BE2C (cell line): ENCODE measurements at regions not wholly inside any gene's neighbourhood (a gene's known extent, or its start where the extent isn't known, plus 50 kb on each side); places are given as distances from the start of the nearest gene placed in this dataset.

Experiments used
- DNase-seq: peaks from one replicate; pipeline ENCODE4 v3.0.0-alpha.2; 2020
- H3K27me3 ChIP-seq: fragments of 250-450 bp; sonication (Bioruptor Pico); 2 replicates; pipeline ENCODE4 v1.5.1; 2020; ENCODE audit warnings: mild to moderate bottlenecking
- H3K36me3 ChIP-seq: fragments of 250-450 bp; sonication (Bioruptor Pico); 2 replicates; pipeline ENCODE4 v1.5.1; 2020; ENCODE audit warnings: mild to moderate bottlenecking
- H3K4me1 ChIP-seq: fragments of 250-450 bp; sonication (Bioruptor Pico); 2 replicates; pipeline ENCODE4 v1.5.1; 2020
- H3K4me3 ChIP-seq: 2 replicates; pipeline ENCODE4 v1.5.1; 2011; ENCODE audit warnings: low read depth, low read length
- H3K9me3 ChIP-seq: fragments of 250-450 bp; sonication (Bioruptor Pico); 2 replicates; pipeline ENCODE4 v1.5.1; 2020
- TF ChIP-seq, protein P1 (sequence below): IDR thresholded peaks from 2 replicates; pipeline ENCODE4 v1.5.1; 2012; ENCODE audit warnings: mild to moderate bottlenecking, low read depth, low read length

DNA sequence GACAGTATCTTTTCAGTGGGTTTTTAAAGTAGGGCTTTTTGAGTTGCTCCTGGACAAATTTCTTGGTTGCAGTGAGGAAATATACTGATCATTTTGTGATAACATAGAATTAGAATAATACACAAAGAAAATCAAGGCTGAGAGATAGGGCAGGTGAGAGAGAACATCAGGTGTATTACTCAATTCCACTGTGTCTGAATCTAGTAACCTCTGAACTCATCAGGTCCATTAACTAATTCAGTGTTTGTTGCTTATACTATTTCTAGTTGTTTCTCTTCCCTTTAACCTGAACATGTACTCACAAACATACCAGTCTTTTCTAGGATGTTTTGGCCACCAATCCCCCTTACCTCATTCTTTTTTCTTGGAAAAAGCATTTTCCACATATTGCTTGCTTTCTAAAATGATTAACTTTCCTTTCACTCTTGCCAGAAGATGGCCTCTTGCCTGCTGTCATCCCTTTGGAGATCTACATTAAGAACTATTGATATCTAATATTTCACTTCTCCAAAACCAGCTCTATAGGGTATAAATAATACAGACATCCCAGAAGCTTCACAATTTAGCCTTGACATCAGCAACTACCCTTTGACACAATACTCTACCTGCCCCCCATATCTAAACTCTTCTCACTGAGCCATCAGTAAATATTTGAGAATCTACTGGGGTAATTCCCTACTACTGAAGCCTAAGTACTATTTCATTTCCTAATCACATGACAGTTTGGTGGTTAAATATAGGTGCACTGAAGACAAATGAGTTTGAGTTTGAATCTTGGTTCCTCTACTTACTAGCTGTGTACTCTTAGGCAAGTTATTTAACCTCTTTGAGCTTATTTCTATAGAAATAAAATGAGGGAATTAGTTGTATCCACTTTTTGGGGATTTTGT lies 470.8 kb upstream of the IGFBP7 start:
- TF ChIP-seq, protein P1, sequence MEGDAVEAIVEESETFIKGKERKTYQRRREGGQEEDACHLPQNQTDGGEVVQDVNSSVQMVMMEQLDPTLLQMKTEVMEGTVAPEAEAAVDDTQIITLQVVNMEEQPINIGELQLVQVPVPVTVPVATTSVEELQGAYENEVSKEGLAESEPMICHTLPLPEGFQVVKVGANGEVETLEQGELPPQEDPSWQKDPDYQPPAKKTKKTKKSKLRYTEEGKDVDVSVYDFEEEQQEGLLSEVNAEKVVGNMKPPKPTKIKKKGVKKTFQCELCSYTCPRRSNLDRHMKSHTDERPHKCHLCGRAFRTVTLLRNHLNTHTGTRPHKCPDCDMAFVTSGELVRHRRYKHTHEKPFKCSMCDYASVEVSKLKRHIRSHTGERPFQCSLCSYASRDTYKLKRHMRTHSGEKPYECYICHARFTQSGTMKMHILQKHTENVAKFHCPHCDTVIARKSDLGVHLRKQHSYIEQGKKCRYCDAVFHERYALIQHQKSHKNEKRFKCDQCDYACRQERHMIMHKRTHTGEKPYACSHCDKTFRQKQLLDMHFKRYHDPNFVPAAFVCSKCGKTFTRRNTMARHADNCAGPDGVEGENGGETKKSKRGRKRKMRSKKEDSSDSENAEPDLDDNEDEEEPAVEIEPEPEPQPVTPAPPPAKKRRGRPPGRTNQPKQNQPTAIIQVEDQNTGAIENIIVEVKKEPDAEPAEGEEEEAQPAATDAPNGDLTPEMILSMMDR, result no peak
- no peak for DNase-seq
- no peaks in the 10 kb centered on the region for H3K27me3 ChIP-seq
- no peaks in the 10 kb centered on the region for H3K36me3 ChIP-seq
- no peak overlapping the region for H3K4me3 ChIP-seq
- H3K9me3 ChIP-seq, result no peaks in the 10 kb centered on the region
- H3K4me1 ChIP-seq, result no peaks in the 10 kb centered on the region

- no peaks in the 10 kb centered on the region for H3K27me3 ChIP-seq
- TF ChIP-seq, protein P1, result no peak
- no peak for DNase-seq
- H3K36me3 ChIP-seq, result no peaks in the 10 kb centered on the region
- no peak overlapping the region for H3K4me3 ChIP-seq
- H3K4me1 ChIP-seq, result no peaks in the 10 kb centered on the region
- no peaks in the 10 kb centered on the region for H3K9me3 ChIP-seq
Observed at GRCh38 chr4:57575426-57575825, 465.2 kb upstream of the IGFBP7 start.

DNA sequence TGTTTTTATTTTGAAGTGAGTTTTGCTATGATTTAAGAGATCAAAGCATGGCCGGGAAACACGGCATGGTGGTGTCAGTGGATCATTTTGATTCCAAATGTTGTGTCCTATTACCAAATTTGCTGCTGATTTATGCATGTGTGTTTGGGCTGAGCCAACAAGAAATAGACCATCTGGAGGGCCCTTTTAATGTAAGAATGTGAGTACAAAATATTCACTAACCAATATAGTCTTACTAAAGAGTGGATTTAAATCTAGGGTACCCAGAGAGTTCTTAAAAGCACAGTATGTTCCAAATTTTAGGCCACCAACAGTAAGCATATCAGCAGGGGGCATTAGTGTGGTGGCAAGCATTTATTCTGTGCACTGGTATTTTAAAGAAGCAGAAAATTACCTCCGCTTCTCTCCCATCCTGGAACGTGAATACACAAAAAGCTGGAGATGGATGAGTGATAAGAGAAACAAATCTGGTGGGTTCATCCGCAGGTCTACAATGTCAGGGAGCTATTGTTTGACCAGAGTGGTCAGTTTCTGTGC lies 444.4 kb upstream of the IGFBP7 start:
- Histone ChIP-seq H3K4me3 (no peak overlapping the region), H3K4me1 (no peaks in the 10 kb centered on the region), H3K36me3 (no peaks in the 10 kb centered on the region), H3K9me3 (no peaks in the 10 kb centered on the region), H3K27me3 (no peaks in the 10 kb centered on the region)
- DNase-seq, result no peak
- TF ChIP-seq, protein P1, result no peak

- Histone ChIP-seq H3K4me1 (no peaks in the 10 kb centered on the region), H3K9me3 (no peaks in the 10 kb centered on the region), H3K4me3 (no peak overlapping the region), H3K36me3 (no peaks in the 10 kb centered on the region), H3K27me3 (no peaks in the 10 kb centered on the region)
- DNase-seq, result no peak
- TF ChIP-seq, protein P1, result no peak
Observed at GRCh38 chr4:57553728-57554127, 443.5 kb upstream of the IGFBP7 start.

- Histone ChIP-seq H3K4me3 (no peak overlapping the region), H3K27me3 (no peaks in the 10 kb centered on the region), H3K4me1 (no peaks in the 10 kb centered on the region), H3K9me3 (no peaks in the 10 kb centered on the region), H3K36me3 (no peaks in the 10 kb centered on the region)
- TF ChIP-seq, protein P1, result no peak
- DNase-seq, result no peak
Observed at GRCh38 chr4:57550198-57550597, 440.0 kb upstream of the IGFBP7 start.

DNA sequence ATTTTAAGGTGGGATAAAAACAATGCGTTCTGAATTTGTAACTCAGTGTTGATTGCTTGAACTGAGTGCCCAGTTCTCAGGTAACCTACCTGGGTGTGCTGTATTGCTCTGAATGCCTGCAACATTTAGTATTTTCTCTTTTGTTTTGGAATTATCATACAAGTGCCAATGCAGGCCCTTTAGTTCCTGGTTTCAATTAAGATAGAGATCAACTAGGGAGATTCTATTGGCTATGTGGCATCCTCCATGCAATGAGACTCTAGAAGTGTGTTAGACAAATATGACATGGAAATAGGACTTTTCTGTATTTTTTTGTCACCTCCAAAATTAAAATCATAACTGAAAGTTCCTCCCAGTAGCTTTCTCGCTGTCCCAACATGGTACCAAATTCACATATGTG lies 438.7 kb upstream of the IGFBP7 start:
- TF ChIP-seq, protein P1, result no peak
- no peaks in the 10 kb centered on the region for H3K9me3 ChIP-seq
- DNase-seq, result no peak
- H3K27me3 ChIP-seq, result no peaks in the 10 kb centered on the region
- H3K36me3 ChIP-seq, result no peaks in the 10 kb centered on the region
- H3K4me1 ChIP-seq, result no peaks in the 10 kb centered on the region
- no peak overlapping the region for H3K4me3 ChIP-seq
